K562 (cell line): ENCODE measurements at regions not wholly inside any gene's neighbourhood (a gene's known extent, or its start where the extent isn't known, plus 50 kb on each side); places are given as distances from the start of the nearest gene placed in this dataset.

ENCODE experiments used
- ATAC-seq: fragments of 200-7000 bp; cut with Tn5 transposase; 3 replicates; pipeline ENCODE4 v1.9.1; 2020; ENCODE audit warnings: moderate library complexity
- BruUV-seq: library from RNA; stranded (reverse); fragments of 400-500 nt; replicated peaks from 2 replicates; lab custom pipeline; 2021; lab: Mats Ljungman, UMichigan
- CTCF ChIA-PET: fragments of 300-600 bp; formaldehyde crosslinking; extraction: SDS; loops from one replicate; lab custom pipeline; 2021; ENCODE audit warnings: low intra/inter-chr PET ratio; lab: Yijun Ruan, JAX
- POLR2A ChIA-PET: fragments of 300-600, 350-650 bp; sonication (Branson Sonifier 250); formaldehyde crosslinking; extraction: SDS; loops from one replicate; lab custom pipeline; 2021; ENCODE audit warnings: antibody characterized with exemption, inconsistent platforms; lab: Yijun Ruan, JAX
- DNase-seq, 4 experiments: peaks; one replicate each; pipeline versions ENCODE4 v3.0.0 to v3.0.0-alpha.2; 2011 to 2018; ENCODE audit warnings: low spot score in 3 of 4, mixed read lengths in 3 of 4; ENCODE audit errors: extremely low read depth in 1 of 4
- FAIRE-seq: peaks from 2 replicates; lab custom pipeline; 2011; peaks lifted over from hg19 to GRCh38; lab: Jason Lieb, UNC
- H2AFZ ChIP-seq: 2 replicates; pipeline ENCODE4 v1.6.0; 2011; ENCODE audit warnings: low read depth, low read length, control low read depth, inconsistent platforms
- H3K27ac ChIP-seq: fragments of 200-600 bp; 3 replicates; pipeline ENCODE4 v1.8.0; 2011; ENCODE audit warnings: low read depth, mild to moderate bottlenecking, control low read depth, inconsistent platforms, low read length, moderate library complexity, mixed read lengths; ENCODE audit errors: extremely low read depth
- H3K27me3 ChIP-seq, 2 experiments: fragments of 300-600 bp in 1 of 2; 2 replicates in 1 of 2; 3 replicates in 1 of 2; pipeline versions ENCODE4 v1.6.0 to v1.8.0; 2011; ENCODE audit warnings: inconsistent platforms in 2 of 2, low read length in 2 of 2, mild to moderate bottlenecking in 1 of 2, mixed read lengths in 1 of 2, moderate library complexity in 1 of 2; ENCODE audit not compliant: control insufficient read depth in 2 of 2, insufficient read depth in 2 of 2
- H3K36me3 ChIP-seq: fragments of 300-600 bp; 3 replicates; pipeline ENCODE4 v1.8.0; 2011; ENCODE audit warnings: mild to moderate bottlenecking, low read length, inconsistent platforms; ENCODE audit not compliant: control insufficient read depth, insufficient read depth
- H3K4me1 ChIP-seq, 2 experiments: fragments of 200-600 bp in 1 of 2; replicated peaks in 1 of 2; 2 replicates in 1 of 2; 3 replicates in 1 of 2; pipeline versions ENCODE4 v1.5.1 to v1.8.0; 2011; ENCODE audit warnings: inconsistent platforms in 2 of 2, low read length in 2 of 2, mild to moderate bottlenecking in 1 of 2, mixed read lengths in 1 of 2, moderate library complexity in 1 of 2; ENCODE audit not compliant: control insufficient read depth in 2 of 2, insufficient read depth in 2 of 2
- H3K4me2 ChIP-seq: 2 replicates; pipeline ENCODE4 v1.6.1; 2011; ENCODE audit warnings: low read length, control low read depth, inconsistent platforms, mixed read lengths; ENCODE audit not compliant: insufficient read depth
- H3K4me3 ChIP-seq: fragments of 200-600 bp; sonication (generic), shearing (Covaris generic); 2 replicates; pipeline ENCODE4 v1.5.1; 2016; ENCODE audit warnings: control low read depth, inconsistent platforms
- H3K79me2 ChIP-seq: fragments of 200-600 bp; 3 replicates; pipeline ENCODE4 v1.8.0; 2011; ENCODE audit warnings: low read length, inconsistent platforms; ENCODE audit not compliant: control insufficient read depth, insufficient read depth
- H3K9ac ChIP-seq, 2 experiments: 2 replicates each; pipeline versions ENCODE4 v1.6.0 to v1.6.1; 2011; ENCODE audit warnings: low read depth in 2 of 2, low read length in 2 of 2, control low read depth in 1 of 2, inconsistent platforms in 1 of 2, mild to moderate bottlenecking in 1 of 2, mixed read lengths in 1 of 2; ENCODE audit not compliant: insufficient read depth in 1 of 2
- H3K9me1 ChIP-seq: one replicate; pipeline ENCODE4 v1.6.0; 2011; ENCODE audit warnings: inconsistent platforms, mild to moderate bottlenecking, low read length, moderate library complexity; ENCODE audit not compliant: control insufficient read depth, insufficient read depth
- H3K9me3 ChIP-seq: replicated peaks from 2 replicates; pipeline ENCODE4 v1.5.1; 2011; ENCODE audit warnings: low read depth, low read length, inconsistent platforms; ENCODE audit not compliant: control insufficient read depth, insufficient read depth
- H4K20me1 ChIP-seq: replicated peaks from 2 replicates; pipeline ENCODE4 v1.6.1; 2011; ENCODE audit warnings: low read length, inconsistent platforms, mixed read lengths; ENCODE audit not compliant: control insufficient read depth, insufficient read depth
- DMBX1 ChIP-seq: fragments of 250-450 bp; sonication (Bioruptor Pico); IDR thresholded peaks from 2 replicates; pipeline ENCODE4 v1.8.0; 2022; ENCODE audit warnings: inconsistent platforms, mild to moderate bottlenecking, moderate library complexity, borderline replicate concordance
- DPF2 ChIP-seq: fragments of 450-650 bp; IDR thresholded peaks from 2 replicates; pipeline ENCODE4 v1.6.1; 2016
- KDM4B ChIP-seq, 2 experiments: fragments of 450-650 bp in 1 of 2; sonication (generic) in 1 of 2; IDR thresholded peaks; 2 replicates each; pipeline ENCODE4 v1.6.1; 2016 to 2017; ENCODE audit warnings: borderline replicate concordance in 2 of 2, antibody characterized with exemption in 1 of 2, low read depth in 1 of 2, mild to moderate bottlenecking in 1 of 2
- MAFK ChIP-seq: IDR thresholded peaks from 2 replicates; pipeline ENCODE4 v1.6.1; 2011; ENCODE audit warnings: low read length, improper control_type of control experiment
- NONO ChIP-seq, 2 experiments: fragments of 200-400 bp in 1 of 2; fragments of 450-650 bp in 1 of 2; formaldehyde crosslinking in 1 of 2; IDR thresholded peaks; 2 replicates each; pipeline ENCODE4 v1.6.1; 2017; ENCODE audit warnings: low read depth in 2 of 2, mild to moderate bottlenecking in 2 of 2, moderate library complexity in 2 of 2, low read length in 1 of 2
- NRF1 ChIP-seq, 2 experiments: fragments of 450-650 bp; IDR thresholded peaks in 1 of 2; conservative IDR thresholded peaks in 1 of 2; 2 replicates each; pipeline ENCODE4 v1.6.1; 2014; ENCODE audit warnings: mild to moderate bottlenecking in 2 of 2
- PTRF ChIP-seq: fragments of 450-650 bp; IDR thresholded peaks from 2 replicates; pipeline ENCODE4 v1.6.1; 2016; ENCODE audit warnings: mild to moderate bottlenecking, missing genetic modification characterization, missing compliant biosample characterization
- RBFOX2 ChIP-seq: fragments of 200-400 bp; formaldehyde crosslinking; IDR thresholded peaks from 2 replicates; pipeline ENCODE4 v1.6.1; 2017; ENCODE audit warnings: low read depth, mild to moderate bottlenecking, low read length, moderate library complexity
- ZFPM2 ChIP-seq: fragments of 250-450 bp; sonication (Bioruptor Pico); IDR thresholded peaks from 2 replicates; pipeline ENCODE4 v1.5.1; 2022; ENCODE audit warnings: mild to moderate bottlenecking
- ZNF217 ChIP-seq: sonication (generic); formaldehyde crosslinking; IDR thresholded peaks from 2 replicates; pipeline ENCODE4 v1.8.0; 2022; ENCODE audit warnings: mild to moderate bottlenecking, missing genetic modification reagents
- ZNF347 ChIP-seq: fragments of 450-650 bp; formaldehyde crosslinking; IDR thresholded peaks from 2 replicates; pipeline ENCODE4 v1.4.0; 2020; ENCODE audit warnings: low read depth, mild to moderate bottlenecking, moderate library complexity
- ZNF408 ChIP-seq: fragments of 250-450 bp; sonication (Bioruptor Pico); IDR thresholded peaks from 2 replicates; pipeline ENCODE4 v1.4.0; 2020; ENCODE audit warnings: low read depth, mild to moderate bottlenecking, moderate library complexity
- WGBS: fragments of 100-300 bp; shearing (Covaris generic); methylation state at CpG from one replicate; pipeline ENCODE4 v1.1.6; 2016; ENCODE audit warnings: low coverage, mixed read lengths; ENCODE audit not compliant: insufficient coverage; ENCODE audit errors: missing lambda C conversion rate; 5-methylcytosine and 5-hydroxymethylcytosine counted together
- in situ Hi-C: fragments of 300-500 bp; cut with MboI; formaldehyde crosslinking; loops from 4 replicates; pipeline ENCODE4 v1.15.0; 2018; ENCODE audit warnings: inconsistent platforms, mixed read lengths
- intact Hi-C: fragments of 100-400 bp; cut with micrococcal nuclease; formaldehyde crosslinking; loops from 2 replicates; pipeline ENCODE4 v1.14.2; 2022
- TF ChIP-seq, protein P1 (sequence below): fragments of 250-450 bp; sonication (Bioruptor Pico); IDR thresholded peaks from 2 replicates; pipeline ENCODE4 v1.4.0; 2020

DNA sequence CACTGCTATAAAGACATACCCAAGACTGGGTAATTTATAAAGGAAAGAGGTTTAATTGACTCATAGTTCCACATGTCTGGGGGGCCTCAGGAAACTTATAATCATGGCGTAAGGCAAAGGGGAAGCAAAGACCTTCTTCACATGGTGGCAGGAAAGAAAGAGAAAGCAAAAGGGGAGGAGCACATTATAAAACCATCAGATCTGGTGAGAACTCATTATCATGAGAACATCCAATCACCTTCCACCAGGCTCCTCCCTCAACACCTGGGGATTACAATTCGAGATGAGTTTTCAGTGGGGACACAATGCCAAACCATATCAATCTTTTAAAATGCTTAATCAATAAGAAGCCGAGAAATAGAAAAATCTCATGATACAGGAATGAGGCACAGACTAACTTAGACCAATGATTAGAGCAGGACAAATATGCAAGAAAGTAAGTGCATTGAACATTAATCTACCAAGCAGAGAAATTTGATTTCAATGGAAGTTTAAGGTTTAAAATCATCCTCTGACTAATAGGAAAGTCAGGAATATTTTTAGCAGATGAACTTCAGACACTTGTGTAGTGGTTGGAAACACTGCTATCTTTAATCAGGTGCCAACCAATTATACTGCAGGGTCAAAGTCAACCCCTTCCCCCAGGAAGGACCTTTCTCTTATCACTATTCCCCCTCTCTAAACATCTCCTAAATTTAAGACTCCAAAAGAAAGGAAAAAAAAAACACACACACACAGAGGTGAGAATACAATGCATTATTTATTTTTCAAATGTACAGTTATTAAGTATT, 259.2 kb downstream of the IRS1 start:
- no peak overlapping the region for H3K4me3 ChIP-seq
- FAIRE-seq = no peak
- ATAC-seq = no peak
- in situ Hi-C loops = no loop called here
- H3K36me3 ChIP-seq = no peaks in the 10 kb centered on the region
- H3K4me2 ChIP-seq = no peak overlapping the region
- TF ChIP-seq NRF1 (conservative IDR thresholded peaks at IDR 0.05 in 1 of 2, IDR thresholded peaks at IDR 0.05 in 1 of 2) (no peak), DPF2 (no peak), DMBX1 (CRISPR knock-in tag) (no peak), MAFK (no peak), NONO (IDR thresholded peaks at IDR 0.05; ENCODE audit: low read depth in 2 of 2, low read length in 1 of 2) (no peak), ZFPM2 (CRISPR knock-in tag) (no peak), PTRF (no peak), ZNF408 (CRISPR knock-in tag) (no peak), RBFOX2 (no peak), ZNF347 (CRISPR knock-in tag) (no peak), KDM4B (IDR thresholded peaks at IDR 0.05; ENCODE audit: borderline replicate concordance in 2 of 2, low read depth in 1 of 2) (no peak), ZNF217 (no peak)
- TF ChIP-seq, protein P1, sequence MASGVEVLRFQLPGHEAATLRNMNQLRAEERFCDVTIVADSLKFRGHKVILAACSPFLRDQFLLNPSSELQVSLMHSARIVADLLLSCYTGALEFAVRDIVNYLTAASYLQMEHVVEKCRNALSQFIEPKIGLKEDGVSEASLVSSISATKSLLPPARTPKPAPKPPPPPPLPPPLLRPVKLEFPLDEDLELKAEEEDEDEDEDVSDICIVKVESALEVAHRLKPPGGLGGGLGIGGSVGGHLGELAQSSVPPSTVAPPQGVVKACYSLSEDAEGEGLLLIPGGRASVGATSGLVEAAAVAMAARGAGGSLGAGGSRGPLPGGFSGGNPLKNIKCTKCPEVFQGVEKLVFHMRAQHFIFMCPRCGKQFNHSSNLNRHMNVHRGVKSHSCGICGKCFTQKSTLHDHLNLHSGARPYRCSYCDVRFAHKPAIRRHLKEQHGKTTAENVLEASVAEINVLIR (CRISPR knock-in tag) = no peak
- TF ChIP-seq, all 486 proteins: peak for 0
- H3K27ac ChIP-seq = no peak overlapping the region
- H3K9me1 ChIP-seq = no peaks in the 10 kb centered on the region
- BruUV-seq = no TSS peak
- no peaks in the 10 kb centered on the region for H4K20me1 ChIP-seq
- no peak for DNase-seq
- intact Hi-C loops = no loop called here
- H3K9me3 ChIP-seq = no peaks in the 10 kb centered on the region
- POLR2A ChIA-PET = no interaction called here
- H3K79me2 ChIP-seq = no peaks in the 10 kb centered on the region
- no peak overlapping the region for H3K9ac ChIP-seq
- CTCF ChIA-PET = no interaction called here
- H3K27me3 ChIP-seq = no peaks in the 10 kb centered on the region
- WGBS = 0% methylated on average over 3 of the region's 3 CpGs
- no peak overlapping the region for H2AFZ ChIP-seq
- no peaks in the 10 kb centered on the region for H3K4me1 ChIP-seq
